Amniotic epithelial cell (primary cell): ENCODE measurements at regions not wholly inside any gene's neighbourhood (a gene's known extent, or its start where the extent isn't known, plus 50 kb on each side); places are given as distances from the start of the nearest gene placed in this dataset.
"Not testable (repeated sequence)": the region's sequence is repeated elsewhere in the genome, so short reads cannot be mapped to it uniquely, and the experiment has no call there.

ENCODE experiments used
- DNase-seq: peaks from one replicate; pipeline ENCODE4 v3.0.0-alpha.2; 2010; ENCODE audit warnings: low read depth

GRCh38 chr10:31124852-31125251 lies 93.2 kb upstream of the ZNF438 start:
- DNase-seq, result peak; percentile 79

- DNase-seq, result no peak
These were observed 94.1 kb upstream of the ZNF438 start for GRCh38 chr10:31125789-31126188.

- DNase-seq, result no peak
These were observed 94.9 kb upstream of the ZNF438 start for GRCh38 chr10:31126593-31126992.

- no peak for DNase-seq
These were observed 96.9 kb upstream of the ZNF438 start for GRCh38 chr10:31128536-31128935.

- peak; percentile 95 for DNase-seq
These were observed 97.6 kb upstream of the ZNF438 start for GRCh38 chr10:31129271-31129670.

GRCh38 chr10:31129880-31130405 lies 98.3 kb upstream of the ZNF438 start:
- no peak for DNase-seq

GRCh38 chr10:31130406-31130805 lies 98.7 kb upstream of the ZNF438 start:
- DNase-seq, result no peak

- DNase-seq, result no peak
These were observed 99.6 kb upstream of the ZNF438 start for GRCh38 chr10:31131251-31131650.

GRCh38 chr10:31132681-31133244 lies 101.1 kb upstream of the ZNF438 start:
- DNase-seq, result no peak

- DNase-seq, result no peak
These were observed 101.7 kb upstream of the ZNF438 start for GRCh38 chr10:31133251-31133791.

- peak; percentile 76 for DNase-seq
These were observed 102.2 kb upstream of the ZNF438 start for GRCh38 chr10:31133792-31134310.

GRCh38 chr10:31134311-31134952 lies 102.8 kb upstream of the ZNF438 start:
- peak; percentile 93 for DNase-seq

- DNase-seq, result no peak
These were observed 103.5 kb upstream of the ZNF438 start for GRCh38 chr10:31135171-31135570.

- not testable (repeated sequence) for DNase-seq
These were observed 104.1 kb upstream of the ZNF438 start for GRCh38 chr10:31135791-31136190.

- DNase-seq, result no peak
These were observed 104.7 kb upstream of the ZNF438 start for GRCh38 chr10:31136386-31136785.

- DNase-seq, result peak; percentile 71
These were observed 105.5 kb upstream of the ZNF438 start for GRCh38 chr10:31136930-31137885.

GRCh38 chr10:31138026-31138553 lies 106.4 kb upstream of the ZNF438 start:
- peak; percentile 47 for DNase-seq

GRCh38 chr10:31139497-31139896 lies 107.8 kb upstream of the ZNF438 start:
- no peak for DNase-seq

GRCh38 chr10:31140716-31141115 lies 109.1 kb upstream of the ZNF438 start:
- DNase-seq, result no peak

- peak; percentile 99 for DNase-seq
These were observed 110.4 kb upstream of the ZNF438 start for GRCh38 chr10:31142026-31142425.

GRCh38 chr10:31143331-31143935 lies 111.8 kb upstream of the ZNF438 start:
- no peak for DNase-seq
